ENCODE measurements at regions not wholly inside any gene's neighbourhood (a gene's known extent, or its start where the extent isn't known, plus 50 kb on each side); places are given as distances from the start of the nearest gene placed in this dataset.
"Not testable (repeated sequence)": the region's sequence is repeated elsewhere in the genome, so short reads cannot be mapped to it uniquely, and the experiment has no call there.

GRCh38 chr2:160550048-160550447, 56.4 kb upstream of the RBMS1 start:
- no peak for DNase-seq (ENCODE audit: low spot score)

- DNase-seq (ENCODE audit: low spot score): no peak
Observed at GRCh38 chr2:160551259-160551658, 57.7 kb upstream of the RBMS1 start.

- DNase-seq (ENCODE audit: low spot score): no peak
Observed at GRCh38 chr2:160555420-160556071, 61.9 kb upstream of the RBMS1 start.

- no peak for DNase-seq (ENCODE audit: low spot score)
Observed at GRCh38 chr2:160557903-160558302, 64.3 kb upstream of the RBMS1 start.

- no peak for DNase-seq (ENCODE audit: low spot score)
Observed at GRCh38 chr2:160558531-160558930, 64.9 kb upstream of the RBMS1 start.

GRCh38 chr2:160561551-160562295, 68.1 kb upstream of the RBMS1 start:
- no peak for DNase-seq (ENCODE audit: low spot score)

GRCh38 chr2:160562730-160563129, 69.1 kb upstream of the RBMS1 start:
- DNase-seq (ENCODE audit: low spot score): no peak

- DNase-seq (ENCODE audit: low spot score): no peak
Observed at GRCh38 chr2:160564591-160564990, 71.0 kb upstream of the RBMS1 start.

GRCh38 chr2:160565099-160565845, 71.7 kb upstream of the RBMS1 start:
- no peak for DNase-seq (ENCODE audit: low spot score)

- DNase-seq (ENCODE audit: low spot score): no peak
Observed at GRCh38 chr2:160566717-160567116, 73.1 kb upstream of the RBMS1 start.

GRCh38 chr2:160568856-160569255, 75.2 kb upstream of the RBMS1 start:
- no peak for DNase-seq (ENCODE audit: low spot score)

GRCh38 chr2:160570376-160570775, 76.8 kb upstream of the RBMS1 start:
- no peak for DNase-seq (ENCODE audit: low spot score)

- DNase-seq (ENCODE audit: low spot score): no peak
Observed at GRCh38 chr2:160574468-160575140, 81.0 kb upstream of the RBMS1 start.

GRCh38 chr2:160575368-160575767, 81.8 kb upstream of the RBMS1 start:
- DNase-seq (ENCODE audit: low spot score): no peak

GRCh38 chr2:160576054-160576499, 82.5 kb upstream of the RBMS1 start:
- no peak for DNase-seq (ENCODE audit: low spot score)

GRCh38 chr2:160577081-160577480, 83.5 kb upstream of the RBMS1 start:
- not testable (repeated sequence) for DNase-seq (ENCODE audit: low spot score)

- no peak for DNase-seq (ENCODE audit: low spot score)
Observed at GRCh38 chr2:160581035-160581434, 87.4 kb upstream of the RBMS1 start.

GRCh38 chr2:160581448-160581847, 87.8 kb upstream of the RBMS1 start:
- DNase-seq (ENCODE audit: low spot score): no peak

- DNase-seq (ENCODE audit: low spot score): no peak
Observed at GRCh38 chr2:160582081-160582480, 88.5 kb upstream of the RBMS1 start.

- DNase-seq (ENCODE audit: low spot score): no peak
Observed at GRCh38 chr2:160582490-160583145, 89.0 kb upstream of the RBMS1 start.

GRCh38 chr2:160583146-160583535, 89.5 kb upstream of the RBMS1 start:
- no peak for DNase-seq (ENCODE audit: low spot score)

All from HT-29 (cell line).